Natural killer cell treated with Interleukin-12 subunit alpha and Interleukin-12 subunit beta and Interleukin-15 and Interleukin-18, amount 100 ng/mL, for 72 hours (primary cell): ENCODE measurements at regions not wholly inside any gene's neighbourhood (a gene's known extent, or its start where the extent isn't known, plus 50 kb on each side); places are given as distances from the start of the nearest gene placed in this dataset.

ENCODE experiments used
- ATAC-seq, 2 donors: fragments of 150-1000 bp; cut with Tn5 transposase in 1 of 2; sonication (Bioruptor Pico), chemical (Tn5 transposase) in 1 of 2; 2 replicates each; pipeline ENCODE4 v1.10.0; 2021
- DNase-seq: peaks from one replicate; pipeline ENCODE4 v3.0.0; 2022; ENCODE audit warnings: low spot score
- H3K27ac Mint-ChIP-seq, 2 donors: 1 replicate in 1 of 2; 2 replicates in 1 of 2; pipeline ENCODE4 v1.8.0; 2022; ENCODE audit warnings: mixed read lengths in 2 of 2, mild to moderate bottlenecking in 1 of 2, moderate library complexity in 1 of 2
- H3K27me3 Mint-ChIP-seq, 2 donors: 1 replicate in 1 of 2; 2 replicates in 1 of 2; pipeline ENCODE4 v1.8.0; 2022; ENCODE audit warnings: mixed read lengths in 2 of 2
- H3K36me3 Mint-ChIP-seq: one replicate; pipeline ENCODE4 v1.8.0; 2022; ENCODE audit warnings: mixed read lengths
- H3K4me1 Mint-ChIP-seq, 2 donors: 1 replicate in 1 of 2; 2 replicates in 1 of 2; pipeline ENCODE4 v1.8.0; 2022; ENCODE audit warnings: low read depth in 2 of 2, mixed read lengths in 2 of 2, mild to moderate bottlenecking in 1 of 2
- H3K4me3 Mint-ChIP-seq: one replicate; pipeline ENCODE4 v1.8.0; 2022; ENCODE audit warnings: mixed read lengths
- H3K9me3 Mint-ChIP-seq: 2 replicates; pipeline ENCODE4 v1.8.0; 2022; ENCODE audit warnings: mixed read lengths

DNA sequence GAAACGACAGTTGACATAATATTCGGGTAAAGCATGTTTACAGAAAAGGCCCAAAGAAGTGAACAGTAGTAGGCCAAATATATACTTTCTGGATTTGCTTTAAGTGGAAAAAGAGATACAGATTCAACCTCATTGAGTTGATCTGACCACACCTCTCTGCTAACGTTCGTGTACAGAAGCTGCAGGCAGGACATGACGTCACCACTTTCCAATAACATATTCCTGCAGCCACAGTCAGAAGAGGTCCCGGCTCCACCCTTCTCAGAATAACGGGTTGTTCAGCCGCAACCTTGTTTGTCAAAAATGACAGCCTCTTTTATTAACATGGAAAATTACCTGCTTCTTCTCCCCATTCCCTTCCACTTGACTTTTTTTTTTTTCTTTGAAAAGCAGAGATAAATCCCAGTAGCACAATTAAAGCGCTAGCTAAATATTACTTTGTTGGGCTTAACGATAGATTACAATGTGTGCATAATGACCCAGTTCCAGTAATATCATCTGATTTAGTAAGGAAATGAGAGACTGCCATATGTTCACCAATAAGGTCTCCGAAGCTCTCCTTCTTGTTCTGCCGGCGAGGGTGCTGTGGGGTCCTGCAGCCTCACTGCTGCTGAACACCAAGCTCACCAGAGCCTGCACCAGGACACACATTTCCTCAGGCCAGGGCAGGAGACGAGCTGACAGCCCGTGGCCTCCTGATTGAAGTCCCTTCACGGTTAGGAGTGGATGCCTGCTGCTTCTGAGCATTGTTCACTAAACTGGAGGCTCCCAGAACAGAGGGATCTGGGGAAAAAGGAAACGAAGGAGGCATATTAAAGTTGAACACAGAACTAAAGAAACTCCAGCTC, 451.0 kb upstream of the SALL3 start:
- H3K9me3 Mint-ChIP-seq, result no peaks in the 10 kb centered on the region
- peaks cover 2 to 25% of the 10 kb centered on the region in 2 donors for H3K27me3 Mint-ChIP-seq
- no peaks in the 10 kb centered on the region for H3K4me1 Mint-ChIP-seq
- no peaks in the 10 kb centered on the region for H3K36me3 Mint-ChIP-seq
- no peak for ATAC-seq
- no peak overlapping the region for H3K27ac Mint-ChIP-seq
- no peak overlapping the region for H3K4me3 Mint-ChIP-seq
- DNase-seq, result no peak

DNA sequence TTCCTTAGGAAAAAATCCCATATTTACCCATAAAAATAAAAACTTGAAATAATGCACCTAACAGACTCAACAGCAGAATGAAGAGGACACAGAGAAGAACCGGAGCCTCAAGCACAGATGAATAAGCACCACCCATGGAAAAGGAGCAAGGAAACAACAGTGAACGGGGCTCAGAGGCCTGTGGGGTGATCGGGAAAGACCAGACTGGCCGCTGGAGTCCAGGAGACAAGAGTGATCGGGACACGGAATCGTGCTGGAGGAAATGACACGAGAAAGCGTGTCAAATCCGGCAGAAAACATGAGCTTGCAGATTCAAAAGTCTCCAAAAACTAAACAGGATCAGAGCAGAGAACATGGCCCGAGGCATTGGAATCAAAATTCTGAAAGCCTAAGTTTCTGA, 448.0 kb upstream of the SALL3 start:
- no peaks in the 10 kb centered on the region for H3K9me3 Mint-ChIP-seq
- H3K36me3 Mint-ChIP-seq, result no peaks in the 10 kb centered on the region
- no peak overlapping the region for H3K4me3 Mint-ChIP-seq
- ATAC-seq (no peak), DNase-seq (no peak)
- no peak overlapping the region for H3K27ac Mint-ChIP-seq
- H3K27me3 Mint-ChIP-seq, result peaks cover 13 to 26% of the 10 kb centered on the region in 2 donors
- no peaks in the 10 kb centered on the region for H3K4me1 Mint-ChIP-seq

DNA sequence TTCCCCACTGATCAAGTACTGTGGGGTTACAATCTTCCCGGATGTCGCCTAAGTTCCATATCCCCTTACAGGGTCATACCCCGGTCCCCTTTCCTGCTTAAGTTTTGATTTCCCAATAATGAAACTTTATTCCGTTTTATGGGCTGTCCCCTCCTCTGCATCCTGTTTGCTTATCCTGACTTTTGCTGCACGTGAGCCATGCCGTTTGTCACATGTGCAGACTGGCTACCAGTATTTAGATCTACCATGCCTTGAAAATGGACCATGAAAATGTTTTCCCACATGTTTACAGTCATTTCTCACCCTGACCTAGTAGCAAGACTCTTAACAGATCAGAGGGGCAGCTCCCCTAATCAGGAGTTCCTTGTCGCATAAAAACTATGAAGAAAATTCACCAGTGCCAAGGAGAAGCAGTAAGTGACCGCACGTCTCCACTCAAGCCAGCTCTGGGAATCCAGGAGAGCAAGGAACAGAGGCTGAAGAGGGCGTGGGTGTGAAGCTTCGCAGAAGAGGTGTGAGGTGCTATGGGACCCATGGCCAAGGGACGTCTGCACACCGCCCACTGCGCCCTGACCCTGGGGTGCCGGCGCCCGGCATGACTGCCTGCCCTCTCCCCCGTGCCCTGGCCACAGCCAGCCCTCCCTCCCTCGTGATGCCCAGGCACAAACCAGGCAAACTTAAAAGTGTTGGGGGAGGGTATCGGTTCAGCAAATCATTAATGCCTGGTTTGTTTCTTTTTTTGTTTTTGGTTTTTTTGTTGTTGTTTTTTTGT, 440.8 kb upstream of the SALL3 start:
- Mint-ChIP-seq H3K27ac (no peak overlapping the region), H3K9me3 (no peaks in the 10 kb centered on the region), H3K27me3 (peaks cover 11 to 14% of the 10 kb centered on the region in 2 donors), H3K4me1 (peaks cover 6 to 8% of the 10 kb centered on the region in 2 donors), H3K36me3 (no peaks in the 10 kb centered on the region), H3K4me3 (no peak overlapping the region)
- ATAC-seq (no peak), DNase-seq (no peak)

DNA sequence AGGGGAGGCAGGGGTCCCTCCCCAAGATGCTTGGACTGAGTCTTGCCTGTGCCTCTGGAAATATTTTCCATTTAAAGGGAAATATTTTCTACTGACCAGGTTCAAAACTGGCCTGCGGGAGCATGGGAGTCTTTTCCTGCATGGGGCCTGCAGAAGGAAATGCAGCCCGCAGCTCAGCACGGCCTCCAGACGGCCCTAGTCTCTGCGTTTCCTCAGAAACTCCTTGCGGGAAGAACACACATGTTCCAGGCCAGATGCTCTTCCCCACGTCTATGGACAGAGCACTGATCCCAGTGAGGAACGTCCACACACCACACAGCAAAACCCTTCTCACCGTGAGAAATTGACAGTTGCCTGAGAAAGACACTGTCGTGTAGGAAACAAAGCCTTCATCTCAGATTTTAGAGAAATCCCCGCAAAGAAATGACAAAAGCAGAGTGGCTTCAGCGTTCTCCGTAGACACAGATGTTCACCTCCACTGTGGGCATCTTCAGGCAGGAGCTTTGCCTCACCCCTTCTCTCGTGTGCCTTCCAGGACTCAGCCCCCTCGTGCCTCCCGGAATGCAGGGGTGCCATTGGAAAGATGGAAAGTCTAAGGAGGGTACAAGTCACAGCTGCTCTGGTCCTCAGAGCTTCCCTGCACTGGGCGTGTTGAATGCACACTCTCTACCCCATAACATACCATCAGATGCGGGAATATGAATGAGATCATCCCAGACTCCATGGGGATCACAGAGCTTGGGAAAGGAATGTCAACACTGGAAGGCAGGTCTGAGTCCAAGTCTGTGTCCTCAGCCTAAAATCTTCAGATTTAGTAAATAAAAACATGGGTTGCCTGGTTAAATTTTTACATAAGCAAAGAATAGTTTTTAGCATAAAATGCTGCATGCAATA, 438.7 kb upstream of the SALL3 start:
- Mint-ChIP-seq H3K36me3 (no peaks in the 10 kb centered on the region), H3K4me3 (no peak overlapping the region), H3K27ac (no peak overlapping the region), H3K9me3 (no peaks in the 10 kb centered on the region), H3K27me3 (peaks cover 5 to 6% of the 10 kb centered on the region in 2 donors), H3K4me1 (peaks cover 6 to 8% of the 10 kb centered on the region in 2 donors)
- ATAC-seq (no peak), DNase-seq (no peak)

DNA sequence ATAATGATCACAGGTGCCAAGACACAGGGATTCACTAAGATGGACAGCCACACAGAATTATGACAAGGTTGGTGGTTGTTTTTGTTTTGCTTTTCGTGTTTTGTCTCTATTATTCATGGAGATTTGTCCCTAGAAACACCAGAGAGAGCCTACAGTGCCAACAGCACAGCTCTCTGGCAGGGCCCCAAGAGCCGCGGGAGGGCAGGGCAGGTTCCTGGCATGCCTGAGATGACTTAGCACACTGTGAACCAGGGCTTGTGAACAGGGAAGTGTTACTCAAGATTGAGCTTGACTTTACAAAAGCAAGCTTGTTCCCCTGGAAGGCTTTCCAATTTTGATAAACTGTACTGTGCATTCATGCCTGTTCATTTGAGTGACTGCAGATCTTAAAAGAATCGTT, 437.4 kb upstream of the SALL3 start:
- DNase-seq, result no peak
- Mint-ChIP-seq H3K27ac (no peak overlapping the region), H3K4me3 (no peak overlapping the region), H3K36me3 (no peaks in the 10 kb centered on the region), H3K4me1 (peaks cover 6 to 8% of the 10 kb centered on the region in 2 donors), H3K9me3 (no peaks in the 10 kb centered on the region), H3K27me3 (no peaks in the 10 kb centered on the region)
- ATAC-seq, result no peak

DNA sequence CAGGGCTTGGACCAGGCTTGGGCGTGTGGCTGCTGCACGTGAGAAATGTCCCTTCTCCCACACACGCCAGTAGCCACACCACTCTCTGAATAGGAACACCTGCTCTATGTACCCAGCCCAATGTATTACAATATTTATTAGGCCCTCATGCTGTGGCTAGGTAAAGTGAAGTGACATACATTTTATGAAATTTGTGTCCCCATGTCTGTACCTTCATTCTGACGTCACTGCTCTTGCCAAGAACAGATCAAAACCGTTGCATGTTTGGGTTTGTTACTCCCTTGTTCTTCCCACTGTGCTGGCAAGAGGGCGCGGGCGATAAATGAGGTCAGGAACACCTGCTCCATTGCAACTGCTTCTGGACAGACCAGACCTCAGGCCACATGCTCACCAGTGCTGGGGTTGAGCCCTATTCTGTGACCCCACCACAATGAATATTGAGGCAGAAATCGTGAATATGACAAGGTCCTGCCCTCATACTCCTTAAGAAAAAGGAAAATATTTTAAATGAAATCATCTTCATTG, 436.4 kb upstream of the SALL3 start:
- Mint-ChIP-seq H3K27ac (no peak overlapping the region), H3K36me3 (no peaks in the 10 kb centered on the region), H3K9me3 (no peaks in the 10 kb centered on the region), H3K4me3 (no peak overlapping the region), H3K27me3 (no peaks in the 10 kb centered on the region), H3K4me1 (peaks cover 6 to 8% of the 10 kb centered on the region in 2 donors)
- DNase-seq (no peak), ATAC-seq (no peak)

DNA sequence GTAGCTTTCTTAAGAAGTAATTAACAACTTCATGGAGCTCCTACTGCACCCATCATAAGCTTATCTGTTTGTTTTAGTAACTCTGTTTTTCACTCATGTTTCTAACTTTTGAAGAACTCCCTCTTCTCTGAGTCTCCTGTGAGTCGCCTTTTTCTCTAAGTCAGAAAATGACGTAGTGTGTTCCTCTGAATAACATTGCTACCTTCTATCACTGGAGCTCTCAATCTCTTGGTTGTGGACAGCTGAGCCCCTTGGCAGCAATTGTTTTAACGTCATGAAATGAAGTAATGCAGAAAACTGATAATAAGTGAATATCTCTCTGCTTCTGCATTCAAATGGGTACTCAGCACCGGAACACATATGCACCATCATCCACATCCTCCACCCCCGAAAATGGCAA, 433.3 kb upstream of the SALL3 start:
- Mint-ChIP-seq H3K27me3 (peaks cover 0 to 11% of the 10 kb centered on the region in 2 donors), H3K36me3 (no peaks in the 10 kb centered on the region), H3K9me3 (peaks cover 14% of the 10 kb centered on the region), H3K27ac (no peak overlapping the region), H3K4me1 (no peaks in the 10 kb centered on the region), H3K4me3 (no peak overlapping the region)
- DNase-seq (no peak), ATAC-seq (no peak)

DNA sequence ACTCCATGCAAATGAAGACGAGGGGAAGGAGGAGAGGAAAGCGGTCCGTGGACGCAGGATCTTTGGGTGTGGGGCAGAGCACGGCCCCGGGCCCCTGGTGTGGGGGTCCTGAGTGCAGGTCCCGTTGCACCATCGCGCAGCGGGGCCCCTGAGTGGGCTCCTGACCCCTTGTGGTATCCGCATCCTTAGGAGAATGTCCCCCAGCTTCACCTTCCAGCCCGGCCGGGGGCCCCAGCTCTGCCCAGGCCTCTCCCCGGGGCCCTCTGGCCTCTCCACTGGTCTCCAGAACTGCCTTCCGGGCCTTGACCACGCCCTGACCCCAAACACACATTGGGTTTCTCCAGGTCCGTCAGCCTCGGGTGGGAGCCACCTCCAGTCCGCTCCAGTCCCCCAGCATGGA, 431.8 kb upstream of the SALL3 start:
- Mint-ChIP-seq H3K27ac (no peak overlapping the region), H3K4me3 (no peak overlapping the region), H3K9me3 (peaks cover 14% of the 10 kb centered on the region), H3K4me1 (no peaks in the 10 kb centered on the region), H3K27me3 (peaks cover 0 to 11% of the 10 kb centered on the region in 2 donors), H3K36me3 (no peaks in the 10 kb centered on the region)
- DNase-seq (no peak), ATAC-seq (no peak)

DNA sequence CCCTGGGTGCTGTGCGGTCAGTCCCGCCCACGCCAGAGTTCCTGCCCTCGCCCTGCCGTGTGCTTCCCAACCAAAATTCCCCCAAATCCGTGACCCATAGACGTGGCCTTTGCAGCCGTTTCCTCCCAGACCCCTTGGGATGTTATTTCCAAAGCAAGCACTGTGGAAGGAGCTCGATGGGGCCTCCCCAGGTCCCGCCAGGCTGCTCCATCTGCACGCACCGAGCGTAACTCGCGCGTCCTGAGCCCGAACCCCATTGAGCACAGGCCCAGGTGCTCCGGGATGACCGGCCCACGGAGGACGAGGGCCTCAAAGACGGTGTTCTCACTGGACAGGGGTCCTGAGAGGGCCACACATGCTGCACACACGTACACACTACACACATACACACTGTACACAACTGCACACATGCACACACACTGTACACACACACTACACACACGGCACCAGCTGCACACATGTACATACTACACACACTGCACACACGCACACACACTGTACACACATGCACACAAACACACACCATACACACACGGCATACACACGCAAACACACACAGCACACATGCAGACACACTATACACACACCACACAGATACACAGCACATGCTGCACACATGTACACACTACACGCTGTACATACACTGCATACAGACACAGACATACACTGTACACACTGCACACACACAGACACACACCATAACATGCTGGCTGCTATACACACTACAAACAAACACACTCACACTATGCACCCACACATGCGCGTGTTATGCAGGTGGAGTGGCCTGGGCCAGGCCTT, 431.2 kb upstream of the SALL3 start:
- H3K36me3 Mint-ChIP-seq, result no peaks in the 10 kb centered on the region
- H3K27ac Mint-ChIP-seq, result no peak overlapping the region
- H3K9me3 Mint-ChIP-seq, result peaks cover 14% of the 10 kb centered on the region
- ATAC-seq (peak in 1 of 2 donors; percentile 39), DNase-seq (no peak)
- no peak overlapping the region for H3K4me3 Mint-ChIP-seq
- H3K4me1 Mint-ChIP-seq, result no peaks in the 10 kb centered on the region
- H3K27me3 Mint-ChIP-seq, result peaks cover 0 to 11% of the 10 kb centered on the region in 2 donors

DNA sequence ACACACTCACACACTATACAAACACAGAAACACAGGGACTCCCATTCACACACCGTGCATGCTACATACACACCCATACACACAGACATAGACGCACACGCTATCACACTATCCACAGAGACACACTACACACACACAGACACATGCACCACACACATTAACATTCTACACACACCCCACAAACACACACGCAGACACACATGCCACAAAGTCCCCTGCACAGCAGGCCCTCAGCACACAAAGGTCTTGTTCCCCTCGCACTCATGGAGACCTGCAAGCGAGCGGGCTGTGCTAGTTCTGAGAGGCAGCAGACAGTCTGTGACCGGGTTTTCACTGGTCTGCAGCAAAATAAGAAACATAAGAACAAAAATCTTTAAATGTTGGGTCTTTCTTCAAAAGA, 429.6 kb upstream of the SALL3 start:
- H3K9me3 Mint-ChIP-seq, result peaks cover 20% of the 10 kb centered on the region
- H3K27me3 Mint-ChIP-seq, result peaks cover 0 to 11% of the 10 kb centered on the region in 2 donors
- ATAC-seq (peak in 1 of 2 donors; percentile 31), DNase-seq (no peak)
- H3K4me3 Mint-ChIP-seq, result no peak overlapping the region
- no peak overlapping the region for H3K27ac Mint-ChIP-seq
- H3K36me3 Mint-ChIP-seq, result no peaks in the 10 kb centered on the region
- no peaks in the 10 kb centered on the region for H3K4me1 Mint-ChIP-seq

DNA sequence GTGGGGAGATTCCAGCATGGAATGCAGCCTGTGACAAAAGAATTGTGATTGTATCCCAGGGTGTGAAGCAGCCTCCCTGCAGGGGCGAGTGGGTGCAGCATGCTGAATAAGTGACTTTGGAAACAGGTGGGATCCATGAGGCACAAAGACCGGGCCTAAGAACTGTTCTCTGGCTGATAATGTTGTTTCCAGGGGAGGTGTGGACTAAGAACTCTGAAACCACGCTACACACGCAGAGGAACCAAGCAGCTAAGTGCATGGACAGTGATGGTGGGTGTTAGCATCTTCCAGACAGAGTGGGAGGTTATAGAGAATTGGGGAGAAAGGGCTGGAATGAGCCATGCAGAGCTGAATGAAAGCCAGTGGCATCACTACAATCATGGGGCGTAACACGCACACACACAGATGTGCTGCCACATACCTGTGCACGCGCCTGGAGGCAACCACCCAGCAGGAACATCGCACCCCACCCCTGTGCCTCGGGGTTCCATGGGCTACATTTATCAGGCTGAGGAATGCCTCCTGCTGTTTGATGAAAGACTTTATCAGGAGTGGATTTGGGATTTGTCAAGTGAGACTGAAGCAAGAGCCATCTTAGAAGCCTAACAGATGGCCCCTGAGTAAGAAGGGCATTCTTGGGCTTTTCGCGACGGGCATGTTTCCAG, 424.5 kb upstream of the SALL3 start:
- Mint-ChIP-seq H3K36me3 (no peaks in the 10 kb centered on the region), H3K27me3 (peaks cover 0 to under 1% of the 10 kb centered on the region in 2 donors), H3K27ac (no peak overlapping the region), H3K9me3 (peaks cover 9% of the 10 kb centered on the region), H3K4me3 (no peak overlapping the region), H3K4me1 (no peaks in the 10 kb centered on the region)
- ATAC-seq (no peak), DNase-seq (no peak)

DNA sequence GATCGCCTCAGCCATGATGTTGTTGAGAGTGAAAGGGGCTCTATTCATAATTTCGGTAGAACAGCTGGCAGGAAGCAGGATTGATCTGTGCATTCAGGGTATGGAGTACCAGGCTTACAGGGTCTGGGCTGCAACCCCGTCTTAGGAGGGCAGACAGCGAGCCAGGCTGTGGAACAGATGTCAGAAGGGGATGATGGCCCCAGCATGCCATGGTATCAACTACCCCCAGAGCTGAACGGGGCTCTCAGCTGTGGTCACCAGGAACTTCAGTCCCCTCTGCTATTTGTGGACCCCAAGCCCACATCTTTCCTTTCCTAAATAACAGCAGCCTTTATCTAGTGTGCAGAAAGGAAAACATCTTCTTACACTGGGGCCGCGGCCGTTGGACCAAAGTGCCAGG, 422.2 kb upstream of the SALL3 start:
- no peak for DNase-seq
- H3K36me3 Mint-ChIP-seq, result no peaks in the 10 kb centered on the region

More for the DNA sequence above, 422.2 kb upstream of the SALL3 start:
- Mint-ChIP-seq H3K9me3 (peaks cover 9% of the 10 kb centered on the region), H3K4me3 (no peak overlapping the region), H3K27me3 (no peaks in the 10 kb centered on the region), H3K4me1 (no peaks in the 10 kb centered on the region), H3K27ac (no peak overlapping the region)
- ATAC-seq, result no peak
